Neural progenitor cell (in vitro differentiated cells): ENCODE measurements at regions not wholly inside any gene's neighbourhood (a gene's known extent, or its start where the extent isn't known, plus 50 kb on each side); places are given as distances from the start of the nearest gene placed in this dataset.

ENCODE experiments used
- DNase-seq: peaks from one replicate; pipeline ENCODE4 v3.0.0-alpha.2; 2016; ENCODE audit warnings: low spot score
- H2AFZ ChIP-seq: fragments of 200-600 bp; sonication (generic); replicated peaks from 2 replicates; pipeline ENCODE4 v1.6.1; 2016; ENCODE audit warnings: antibody characterized with exemption
- H3F3A ChIP-seq: fragments of 200-600 bp; sonication (generic); 2 replicates; pipeline ENCODE4 v1.6.1; 2016; ENCODE audit warnings: antibody characterized with exemption, low read depth
- H3K27ac ChIP-seq: fragments of 200-600 bp; sonication (generic); 2 replicates; pipeline ENCODE4 v1.5.1; 2016; ENCODE audit warnings: mild to moderate bottlenecking
- H3K27me3 ChIP-seq: fragments of 200-600 bp; sonication (generic); 2 replicates; pipeline ENCODE4 v1.6.1; 2016; ENCODE audit warnings: mild to moderate bottlenecking, moderate library complexity
- H3K36me3 ChIP-seq: fragments of 200-600 bp; sonication (generic); 2 replicates; pipeline ENCODE4 v1.5.1; 2016
- H3K4me1 ChIP-seq: fragments of 200-600 bp; sonication (generic); 2 replicates; pipeline ENCODE4 v1.6.1; 2016; ENCODE audit warnings: mixed run types
- H3K4me2 ChIP-seq: fragments of 200-600 bp; sonication (generic); 2 replicates; pipeline ENCODE4 v1.6.1; 2016
- H3K4me3 ChIP-seq: fragments of 200-600 bp; sonication (generic); 2 replicates; pipeline ENCODE4 v1.5.1; 2016
- H3K79me2 ChIP-seq: fragments of 200-600 bp; sonication (generic); 2 replicates; pipeline ENCODE4 v1.6.1; 2016; ENCODE audit warnings: low read depth
- H3K9ac ChIP-seq: fragments of 200-600 bp; sonication (generic); 2 replicates; pipeline ENCODE4 v1.6.1; 2016
- H3K9me3 ChIP-seq: fragments of 200-600 bp; sonication (generic); 2 replicates; pipeline ENCODE4 v1.5.1; 2016; ENCODE audit warnings: low read depth
- H4K20me1 ChIP-seq: fragments of 200-600 bp; sonication (generic); 2 replicates; pipeline ENCODE4 v1.6.1; 2016; ENCODE audit warnings: low read depth
- H3K27ac Mint-ChIP-seq: 3 replicates; pipeline ENCODE4 v1.8.0; 2021; ENCODE audit warnings: mixed read lengths
- H3K27me3 Mint-ChIP-seq: 2 replicates; pipeline ENCODE4 v1.8.0; 2022; ENCODE audit warnings: low read depth, mild to moderate bottlenecking, inconsistent platforms, moderate library complexity, mixed read lengths; ENCODE audit not compliant: insufficient read depth
- H3K36me3 Mint-ChIP-seq: 3 replicates; pipeline ENCODE4 v1.8.0; 2021; ENCODE audit warnings: mixed read lengths
- H3K4me1 Mint-ChIP-seq: 3 replicates; pipeline ENCODE4 v1.8.0; 2021; ENCODE audit warnings: mixed read lengths
- H3K4me3 Mint-ChIP-seq: 3 replicates; pipeline ENCODE4 v1.8.0; 2021; ENCODE audit warnings: mild to moderate bottlenecking, moderate library complexity, mixed read lengths
- H3K9me3 Mint-ChIP-seq: 3 replicates; pipeline ENCODE4 v1.8.0; 2020; ENCODE audit warnings: mixed read lengths
- CTCF ChIP-seq: fragments of 200-600 bp; sonication (generic); IDR thresholded peaks from 2 replicates; pipeline ENCODE4 v1.5.1; 2017; ENCODE audit warnings: antibody characterized with exemption, mild to moderate bottlenecking
- EZH2 ChIP-seq: fragments of 200-600 bp; sonication (generic); IDR thresholded peaks from 2 replicates; pipeline ENCODE4 v1.6.1; 2017; ENCODE audit warnings: antibody characterized with exemption, mild to moderate bottlenecking, moderate library complexity
- EZH2phosphoT487 ChIP-seq: fragments of 200-600 bp; sonication (generic); IDR thresholded peaks from 2 replicates; pipeline ENCODE4 v1.6.1; 2017; ENCODE audit warnings: antibody characterized with exemption

GRCh38 chr16:65681406-65681805 lies 559.5 kb upstream of the CDH11 start:
- H3F3A ChIP-seq = no peaks in the 10 kb centered on the region
- H3K79me2 ChIP-seq = no peaks in the 10 kb centered on the region
- no peak overlapping the region for H3K4me3 ChIP-seq
- no peak for DNase-seq
- no peak overlapping the region for H3K4me3 Mint-ChIP-seq
- H3K27ac Mint-ChIP-seq = no peak overlapping the region
- peaks cover 10% of the 10 kb centered on the region for H3K9me3 Mint-ChIP-seq
- H3K27ac ChIP-seq = no peak overlapping the region
- no peak overlapping the region for H3K4me2 ChIP-seq
- H3K4me1 ChIP-seq = peaks cover 7% of the 10 kb centered on the region
- H3K27me3 Mint-ChIP-seq = peaks cover 2% of the 10 kb centered on the region
- peaks cover 6% of the 10 kb centered on the region for H3K9me3 ChIP-seq
- H3K9ac ChIP-seq = no peak overlapping the region
- no peaks in the 10 kb centered on the region for H3K36me3 Mint-ChIP-seq
- H3K4me1 Mint-ChIP-seq = peaks cover 8% of the 10 kb centered on the region
- H4K20me1 ChIP-seq = no peaks in the 10 kb centered on the region
- no peaks in the 10 kb centered on the region for H3K36me3 ChIP-seq
- H2AFZ ChIP-seq = no peak overlapping the region
- TF ChIP-seq EZH2phosphoT487 (no peak), CTCF (no peak), EZH2 (no peak)
- no peaks in the 10 kb centered on the region for H3K27me3 ChIP-seq

GRCh38 chr16:65679785-65680184 lies 557.9 kb upstream of the CDH11 start:
- no peak overlapping the region for H3K27ac Mint-ChIP-seq
- Histone ChIP-seq H3K4me3 (no peak overlapping the region), H4K20me1 (no peaks in the 10 kb centered on the region), H3K4me2 (no peak overlapping the region), H3K9ac (no peak overlapping the region), H3K36me3 (no peaks in the 10 kb centered on the region), H3K4me1 (peaks cover 7% of the 10 kb centered on the region), H3K79me2 (no peaks in the 10 kb centered on the region), H2AFZ (no peak overlapping the region), H3K27ac (no peak overlapping the region), H3F3A (no peaks in the 10 kb centered on the region), H3K9me3 (peaks cover 6% of the 10 kb centered on the region), H3K27me3 (no peaks in the 10 kb centered on the region)
- peaks cover 8% of the 10 kb centered on the region for H3K4me1 Mint-ChIP-seq
- H3K36me3 Mint-ChIP-seq = no peaks in the 10 kb centered on the region
- no peak overlapping the region for H3K4me3 Mint-ChIP-seq
- DNase-seq = no peak
- H3K27me3 Mint-ChIP-seq = peaks cover 2% of the 10 kb centered on the region
- H3K9me3 Mint-ChIP-seq = peaks cover 10% of the 10 kb centered on the region
- TF ChIP-seq EZH2phosphoT487 (no peak), CTCF (no peak), EZH2 (no peak)

GRCh38 chr16:65675161-65675560 lies 553.3 kb upstream of the CDH11 start:
- no peaks in the 10 kb centered on the region for H3K36me3 Mint-ChIP-seq
- peaks cover 10% of the 10 kb centered on the region for H3K4me1 Mint-ChIP-seq
- no peak overlapping the region for H3K9ac ChIP-seq
- H3K4me2 ChIP-seq = no peak overlapping the region
- peaks cover 7% of the 10 kb centered on the region for H3K4me1 ChIP-seq
- peaks cover 8% of the 10 kb centered on the region for H3K27me3 Mint-ChIP-seq
- no peaks in the 10 kb centered on the region for H3K9me3 Mint-ChIP-seq
- no peaks in the 10 kb centered on the region for H3K79me2 ChIP-seq
- no peak overlapping the region for H3K27ac Mint-ChIP-seq
- no peak overlapping the region for H3K27ac ChIP-seq
- H3K27me3 ChIP-seq = no peaks in the 10 kb centered on the region
- no peak overlapping the region for H2AFZ ChIP-seq
- TF ChIP-seq EZH2phosphoT487 (no peak), EZH2 (no peak), CTCF (no peak)
- no peak overlapping the region for H3K4me3 Mint-ChIP-seq
- no peak for DNase-seq
- H3K4me3 ChIP-seq = no peak overlapping the region
- no peaks in the 10 kb centered on the region for H4K20me1 ChIP-seq
- H3F3A ChIP-seq = no peaks in the 10 kb centered on the region
- H3K36me3 ChIP-seq = no peaks in the 10 kb centered on the region
- no peaks in the 10 kb centered on the region for H3K9me3 ChIP-seq
